ENCODE measurements at regions not wholly inside any gene's neighbourhood (a gene's known extent, or its start where the extent isn't known, plus 50 kb on each side); places are given as distances from the start of the nearest gene placed in this dataset.

GRCh38 chr4:81527709-81528108 is 56.0 kb upstream of the RASGEF1B start:
- in situ Hi-C loops (cut with HindIII; ENCODE audit: low sequenced_read_pairs) = no loop called here

DNA sequence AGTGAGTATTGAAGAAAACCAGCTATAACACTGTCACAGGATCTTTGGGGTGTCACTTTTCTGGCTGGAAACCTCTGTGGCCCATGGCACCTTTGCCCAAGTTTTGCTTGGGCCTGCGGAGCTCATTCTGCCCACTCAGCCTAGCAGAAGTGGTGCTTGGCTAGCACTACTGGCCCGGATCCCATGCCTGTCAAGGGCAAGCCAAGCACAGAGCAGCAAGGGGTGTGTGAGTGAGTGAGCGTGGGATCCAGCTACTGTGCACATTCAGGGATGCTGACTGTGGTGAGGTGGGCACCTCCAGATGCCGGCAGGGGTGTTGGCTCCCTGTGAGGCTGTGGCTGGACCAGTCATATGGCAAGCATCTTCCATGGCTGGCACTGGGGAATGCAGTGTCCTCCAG is 55.4 kb upstream of the RASGEF1B start:
- in situ Hi-C loops (cut with HindIII; ENCODE audit: low sequenced_read_pairs) = no loop called here

DNA sequence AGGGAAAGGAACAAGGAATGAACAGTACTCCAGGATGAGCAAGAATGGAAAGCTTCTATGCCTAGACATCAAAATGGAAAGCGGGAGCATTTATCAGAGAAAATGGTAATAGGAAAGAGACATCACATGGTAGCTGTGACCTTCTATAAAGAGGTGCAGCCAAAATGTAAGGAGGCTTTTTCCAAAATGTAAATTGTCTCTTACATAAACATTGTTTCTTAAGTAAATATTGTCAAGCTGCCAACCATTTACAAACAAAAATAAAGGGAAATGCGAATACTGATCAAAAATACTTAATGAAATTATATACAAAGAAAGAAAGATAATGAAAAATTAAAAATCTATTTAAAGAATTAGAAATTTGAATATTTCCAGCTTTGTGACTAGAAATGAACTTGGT is 55.0 kb upstream of the RASGEF1B start:
- in situ Hi-C loops (cut with HindIII; ENCODE audit: low sequenced_read_pairs) = no loop called here

DNA sequence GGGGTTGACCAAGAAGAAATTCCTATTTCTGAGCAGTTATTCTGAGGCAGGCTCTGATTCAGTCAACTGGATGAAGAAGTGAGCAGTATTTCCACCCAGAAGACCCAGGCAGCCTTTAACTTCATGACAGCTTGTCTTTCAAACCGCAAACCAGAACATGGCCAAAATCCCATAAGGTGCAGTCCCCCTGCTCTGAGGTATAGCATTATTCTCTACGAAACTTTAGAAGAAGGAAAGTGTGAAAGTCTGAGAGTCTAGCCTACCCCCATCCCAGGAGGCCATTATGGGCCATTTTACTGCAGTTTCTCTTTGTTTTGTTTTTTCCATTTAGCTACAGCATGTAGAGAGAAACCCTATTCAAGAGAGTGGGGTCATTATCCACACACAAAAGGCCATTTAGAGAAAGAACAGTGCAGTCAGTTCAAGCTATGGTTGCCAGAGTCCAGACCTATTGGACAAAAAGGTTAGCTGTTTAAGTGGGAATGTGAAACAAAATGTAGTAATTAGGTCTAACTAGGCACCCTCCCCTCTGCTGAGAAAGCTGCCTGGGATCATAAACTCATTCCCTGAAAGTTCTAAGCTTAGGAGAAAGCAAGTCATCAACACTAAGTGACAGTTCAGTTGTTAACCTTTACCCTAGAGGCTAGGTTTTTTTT is 52.1 kb upstream of the RASGEF1B start:
- in situ Hi-C loops (cut with HindIII; ENCODE audit: low sequenced_read_pairs) = no loop called here

DNA sequence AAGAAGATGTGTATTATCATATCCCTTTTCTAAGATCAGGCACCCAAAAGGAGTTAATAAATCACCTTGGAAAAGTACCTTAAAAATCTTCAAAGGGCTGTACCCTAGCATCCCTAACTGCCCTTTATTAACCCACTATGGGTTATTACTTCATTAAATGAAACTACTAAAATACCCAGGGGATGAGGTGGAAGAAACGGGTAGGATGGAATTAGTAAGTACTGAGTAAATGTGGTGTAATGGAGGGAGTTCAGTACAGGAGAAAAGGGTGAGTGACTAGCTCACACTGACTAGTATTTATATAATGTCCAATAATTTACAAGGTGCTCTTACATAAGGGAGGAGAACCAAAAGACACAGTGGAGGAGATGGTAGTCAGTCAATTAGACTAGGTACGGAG is 51.0 kb upstream of the RASGEF1B start:
- in situ Hi-C loops (cut with HindIII; ENCODE audit: low sequenced_read_pairs) = no loop called here

GRCh38 chr4:81521708-81522107 is 50.0 kb upstream of the RASGEF1B start:
- in situ Hi-C loops (cut with HindIII; ENCODE audit: low sequenced_read_pairs) = no loop called here

All from endothelial cell of hepatic sinusoid (primary cell).